ENCODE measurements at regions not wholly inside any gene's neighbourhood (a gene's known extent, or its start where the extent isn't known, plus 50 kb on each side); places are given as distances from the start of the nearest gene placed in this dataset.

- no peak for DNase-seq
- 58 to 78% (median 68%) methylated on average over 4 of the region's 4 CpGs for WGBS, 3 donors
- no peak overlapping the region for H3K27ac ChIP-seq
- no peaks in the 10 kb centered on the region for H3K27me3 ChIP-seq
- no peak for TF ChIP-seq CTCF (IDR thresholded peaks at IDR 0.05)
- TF ChIP-seq EP300 (IDR thresholded peaks at IDR 0.05), result no peak
- no peaks in the 10 kb centered on the region for H3K36me3 ChIP-seq
- H3K4me1 ChIP-seq (ENCODE audit: insufficient read depth), result no peaks in the 10 kb centered on the region
- H3K4me3 ChIP-seq, result no peak overlapping the region
- no peaks in the 10 kb centered on the region for H3K9me3 ChIP-seq
- intact Hi-C loops (cut with DNase I), result no loop called here
Measured at GRCh38 chr5:58366461-58366860, 93.4 kb downstream of the PLK2 start.

GRCh38 chr5:58365791-58366190, 94.1 kb downstream of the PLK2 start:
- H3K9me3 ChIP-seq, result no peaks in the 10 kb centered on the region
- no peak overlapping the region for H3K27ac ChIP-seq
- no peaks in the 10 kb centered on the region for H3K4me1 ChIP-seq (ENCODE audit: insufficient read depth)
- intact Hi-C loops (cut with DNase I), result no loop called here
- H3K36me3 ChIP-seq, result no peaks in the 10 kb centered on the region
- TF ChIP-seq POLR2A (IDR thresholded peaks at IDR 0.05) (no peak), CTCF (IDR thresholded peaks at IDR 0.05) (no peak), EP300 (IDR thresholded peaks at IDR 0.05) (no peak)
- 55 to 79% (median 76%) methylated on average over 3 of the region's 3 CpGs for WGBS, 3 donors
- H3K27me3 ChIP-seq, result no peaks in the 10 kb centered on the region
- no peak overlapping the region for H3K4me3 ChIP-seq
- DNase-seq, result no peak

GRCh38 chr5:58363461-58364249, 96.2 kb downstream of the PLK2 start:
- 95% methylated on average over 8 of the region's 8 CpGs for WGBS, 3 donors
- no peaks in the 10 kb centered on the region for H3K9me3 ChIP-seq
- no peak for DNase-seq
- intact Hi-C loops (cut with DNase I), result no loop called here
- no peaks in the 10 kb centered on the region for H3K36me3 ChIP-seq
- H3K4me1 ChIP-seq (ENCODE audit: insufficient read depth), result no peaks in the 10 kb centered on the region
- no peak for TF ChIP-seq EP300 (IDR thresholded peaks at IDR 0.05)
- TF ChIP-seq CTCF (IDR thresholded peaks at IDR 0.05), result no peak
- no peak for TF ChIP-seq POLR2A (IDR thresholded peaks at IDR 0.05)
- no peaks in the 10 kb centered on the region for H3K27me3 ChIP-seq
- no peak overlapping the region for H3K27ac ChIP-seq
- H3K4me3 ChIP-seq, result no peak overlapping the region

DNA sequence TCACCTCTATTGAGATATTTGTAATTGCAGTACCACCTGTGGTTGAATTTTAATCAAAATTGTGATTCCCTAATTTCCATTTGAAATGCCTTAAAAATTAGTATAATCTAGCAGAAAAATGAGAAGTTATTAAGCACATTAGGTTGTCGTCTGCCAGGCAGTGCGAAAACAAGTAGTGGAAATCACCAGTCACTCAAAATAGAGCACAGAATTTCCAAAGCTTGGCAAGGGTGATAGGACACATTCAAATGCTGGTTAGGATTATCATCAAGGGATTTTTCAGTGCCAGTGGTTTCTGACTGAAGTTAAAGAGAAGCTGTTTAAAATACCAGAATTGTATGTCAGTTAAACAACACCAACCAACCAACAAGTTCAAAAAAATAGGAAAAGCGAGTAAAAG, 97.8 kb downstream of the PLK2 start:
- Histone ChIP-seq H3K27ac (no peak overlapping the region), H3K36me3 (no peaks in the 10 kb centered on the region), H3K27me3 (no peaks in the 10 kb centered on the region), H3K4me3 (no peak overlapping the region), H3K4me1 (ENCODE audit: insufficient read depth) (no peaks in the 10 kb centered on the region), H3K9me3 (no peaks in the 10 kb centered on the region)
- intact Hi-C loops (cut with DNase I), result no loop called here
- no peak for DNase-seq
- TF ChIP-seq POLR2A (IDR thresholded peaks at IDR 0.05), result no peak
- no peak for TF ChIP-seq CTCF (IDR thresholded peaks at IDR 0.05)
- TF ChIP-seq EP300 (IDR thresholded peaks at IDR 0.05), result no peak
- 81 to 91% (median 85%) methylated on average over 3 of the region's 3 CpGs for WGBS, 3 donors

Data from ovary (tissue), 7 donors.